Neuronal stem cell (in vitro differentiated cells): ENCODE measurements at regions not wholly inside any gene's neighbourhood (a gene's known extent, or its start where the extent isn't known, plus 50 kb on each side); places are given as distances from the start of the nearest gene placed in this dataset.
A peak's percentile ranks its signal among the peaks of the same experiment; 100 is the strongest.

Source experiments
- DNase-seq: peaks from one replicate; pipeline ENCODE4 v3.0.0-alpha.2; 2013; ENCODE audit warnings: low spot score
- H2AFZ ChIP-seq: one replicate; pipeline ENCODE4 v1.6.1; 2013; ENCODE audit warnings: mild to moderate bottlenecking, low read length, inconsistent platforms
- H2AK5ac ChIP-seq: 2 replicates; pipeline ENCODE4 v1.6.1; 2013; ENCODE audit warnings: low read depth, mild to moderate bottlenecking, inconsistent platforms, low read length, moderate library complexity, mixed read lengths
- H2BK120ac ChIP-seq: 2 replicates; pipeline ENCODE4 v1.6.1; 2013; ENCODE audit warnings: low read depth, mild to moderate bottlenecking, inconsistent platforms, low read length, moderate library complexity, mixed read lengths
- H2BK12ac ChIP-seq: one replicate; pipeline ENCODE4 v1.6.1; 2013; ENCODE audit warnings: low read length, inconsistent platforms
- H2BK15ac ChIP-seq: 2 replicates; pipeline ENCODE4 v1.6.1; 2013; ENCODE audit warnings: mild to moderate bottlenecking, low read length, inconsistent platforms, mixed read lengths
- H2BK5ac ChIP-seq: one replicate; pipeline ENCODE4 v1.6.1; 2013; ENCODE audit warnings: inconsistent platforms, mild to moderate bottlenecking, low read length, moderate library complexity
- H3K14ac ChIP-seq: one replicate; pipeline ENCODE4 v1.6.1; 2013; ENCODE audit warnings: low read length, inconsistent platforms
- H3K18ac ChIP-seq: 2 replicates; pipeline ENCODE4 v1.6.1; 2013; ENCODE audit warnings: low read length, inconsistent platforms
- H3K23ac ChIP-seq: 2 replicates; pipeline ENCODE4 v1.6.1; 2013; ENCODE audit warnings: low read depth, mild to moderate bottlenecking, mixed read lengths, low read length, inconsistent platforms; ENCODE audit not compliant: poor library complexity
- H3K27ac ChIP-seq: replicated peaks from 3 replicates; pipeline ENCODE4 v1.5.1; 2013; ENCODE audit warnings: low read length, inconsistent platforms
- H3K27me3 ChIP-seq, 3 experiments: 2 replicates each; pipeline ENCODE4 v1.6.1; 2013; ENCODE audit warnings: low read length in 3 of 3, mild to moderate bottlenecking in 2 of 3, inconsistent platforms in 1 of 3, low read depth in 1 of 3, mixed read lengths in 1 of 3, moderate library complexity in 1 of 3; ENCODE audit not compliant: control insufficient read depth in 3 of 3, insufficient read depth in 3 of 3
- H3K36me3 ChIP-seq, 2 donors: replicated peaks in 1 of 2; 2 replicates each; pipeline ENCODE4 v1.6.1; 2013; ENCODE audit warnings: low read length in 2 of 2; ENCODE audit not compliant: control insufficient read depth in 2 of 2, insufficient read depth in 2 of 2
- H3K4ac ChIP-seq: 2 replicates; pipeline ENCODE4 v1.6.1; 2013; ENCODE audit warnings: inconsistent platforms, mild to moderate bottlenecking, low read length, moderate library complexity
- H3K4me1 ChIP-seq, 2 donors: 1 replicate in 1 of 2; 2 replicates in 1 of 2; pipeline ENCODE4 v1.6.1; 2013; ENCODE audit warnings: low read length in 2 of 2, low read depth in 1 of 2; ENCODE audit not compliant: control insufficient read depth in 2 of 2, insufficient read depth in 1 of 2
- H3K4me2 ChIP-seq: one replicate; pipeline ENCODE4 v1.6.1; 2013; ENCODE audit warnings: mild to moderate bottlenecking, low read length, inconsistent platforms; ENCODE audit not compliant: insufficient read depth, poor library complexity, severe bottlenecking
- H3K4me3 ChIP-seq, 2 donors: 2 replicates each; pipeline ENCODE4 v1.5.1; 2013; ENCODE audit warnings: low read length in 2 of 2, mild to moderate bottlenecking in 2 of 2, inconsistent platforms in 1 of 2, moderate library complexity in 1 of 2
- H3K79me1 ChIP-seq: one replicate; pipeline ENCODE4 v1.6.1; 2013; ENCODE audit warnings: low read depth, mild to moderate bottlenecking, inconsistent platforms, low read length, moderate library complexity
- H3K9ac ChIP-seq: one replicate; pipeline ENCODE4 v1.6.1; 2013; ENCODE audit warnings: mild to moderate bottlenecking, low read depth, low read length, inconsistent platforms; ENCODE audit not compliant: poor library complexity
- H3K9me3 ChIP-seq, 2 donors: replicated peaks in 1 of 2; 2 replicates each; pipeline versions ENCODE3 to v1.6.1; 2013; ENCODE audit warnings: low read length in 2 of 2, mild to moderate bottlenecking in 2 of 2, inconsistent platforms in 1 of 2, low read depth in 1 of 2, mixed read lengths in 1 of 2, moderate library complexity in 1 of 2; ENCODE audit not compliant: control insufficient read depth in 2 of 2, insufficient read depth in 1 of 2
- H4K8ac ChIP-seq: one replicate; pipeline ENCODE4 v1.6.1; 2013; ENCODE audit warnings: low read depth, mild to moderate bottlenecking, inconsistent platforms, low read length, moderate library complexity
- H4K91ac ChIP-seq: one replicate; pipeline ENCODE4 v1.6.1; 2013; ENCODE audit warnings: low read length, low read depth, mild to moderate bottlenecking, inconsistent platforms; ENCODE audit not compliant: poor library complexity
- WGBS, 2 donors: extraction: QIAGEN DNeasy Blood & Tissue Kit; methylation state at CpG; one replicate each; pipeline ENCODE4 v1.1.7; 2013; ENCODE audit warnings: missing lambda C conversion rate in 2 of 2, mixed read lengths in 1 of 2; ENCODE audit not compliant: insufficient read length in 2 of 2, insufficient replicate concordance in 1 of 2; ENCODE audit errors: extremely low coverage in 2 of 2; 5-methylcytosine and 5-hydroxymethylcytosine counted together

DNA sequence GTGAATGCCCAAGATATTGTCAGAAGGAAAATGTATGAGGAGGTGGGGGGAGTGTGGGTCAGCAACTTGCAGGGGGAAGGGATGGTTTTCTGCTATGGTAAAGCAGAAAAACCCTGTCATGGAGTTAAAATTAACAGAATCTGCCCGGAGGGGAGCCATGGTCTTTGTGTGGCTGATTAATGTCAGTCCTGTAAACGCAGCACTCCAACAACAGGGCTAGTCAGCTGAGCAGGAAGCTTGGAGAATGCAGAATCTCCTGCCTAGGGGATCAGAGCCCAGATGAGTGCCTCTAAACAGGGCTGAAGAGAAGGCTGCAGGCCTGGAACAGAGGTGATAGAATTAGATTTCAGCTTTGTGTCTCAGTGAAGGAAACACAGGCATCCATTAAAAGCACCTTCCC is 140.9 kb upstream of the MTNR1B start:
- no peak overlapping the region for H2AK5ac ChIP-seq
- H3K14ac ChIP-seq: no peak overlapping the region
- peak; percentile 17 for DNase-seq
- H3K4me3 ChIP-seq: no peak overlapping the region
- no peak overlapping the region for H2BK120ac ChIP-seq
- H3K27ac ChIP-seq: peak overlapping the region; percentile 54
- no peaks in the 10 kb centered on the region for H3K79me1 ChIP-seq
- H3K4me2 ChIP-seq: no peak overlapping the region
- no peak overlapping the region for H3K9ac ChIP-seq
- H2BK15ac ChIP-seq: no peak overlapping the region
- H2AFZ ChIP-seq: peak overlapping the region; percentile 57
- H3K27me3 ChIP-seq: no peaks in the 10 kb centered on the region
- H4K8ac ChIP-seq: no peak overlapping the region
- no peak overlapping the region for H4K91ac ChIP-seq
- no peak overlapping the region for H2BK12ac ChIP-seq
- peaks cover 6 to 10% of the 10 kb centered on the region in 2 donors for H3K4me1 ChIP-seq
- peaks cover 2 to 43% of the 10 kb centered on the region in 2 donors for H3K36me3 ChIP-seq
- H3K23ac ChIP-seq: no peak overlapping the region
- no CpG with 5 or more reads among the region's 2 CpGs for WGBS, 2 donors
- H3K4ac ChIP-seq: no peak overlapping the region
- no peaks in the 10 kb centered on the region for H3K9me3 ChIP-seq
- no peak overlapping the region for H3K18ac ChIP-seq
- no peak overlapping the region for H2BK5ac ChIP-seq

DNA sequence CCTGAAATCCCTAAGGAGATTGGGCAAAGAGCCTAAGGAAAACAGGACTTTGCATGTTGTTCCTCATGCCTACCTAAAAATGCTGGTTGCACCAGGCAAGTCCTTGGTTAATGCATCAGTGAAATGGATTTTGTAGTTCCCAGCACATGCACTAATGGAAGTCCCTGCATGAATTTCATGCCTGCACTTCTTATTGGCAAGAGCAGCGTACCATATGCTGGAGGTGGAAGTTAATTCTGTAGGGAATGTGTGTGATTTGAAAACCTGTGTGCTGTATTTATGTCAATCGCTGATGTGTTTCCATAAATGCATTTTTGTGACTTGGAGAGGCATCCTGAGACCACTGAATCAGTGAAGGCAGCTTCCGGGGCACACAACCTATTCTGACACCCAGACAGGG is 140.3 kb upstream of the MTNR1B start:
- no peak overlapping the region for H3K4ac ChIP-seq
- peaks cover 6 to 10% of the 10 kb centered on the region in 2 donors for H3K4me1 ChIP-seq
- no peak overlapping the region for H2BK120ac ChIP-seq
- no peak overlapping the region for H4K91ac ChIP-seq
- H3K27me3 ChIP-seq: no peaks in the 10 kb centered on the region
- H2BK5ac ChIP-seq: no peak overlapping the region
- no peak overlapping the region for H2AK5ac ChIP-seq
- H3K9ac ChIP-seq: no peak overlapping the region
- H4K8ac ChIP-seq: no peak overlapping the region
- no peak for DNase-seq
- H3K4me3 ChIP-seq: no peak overlapping the region
- H2BK12ac ChIP-seq: no peak overlapping the region
- H3K36me3 ChIP-seq: peaks cover 2 to 48% of the 10 kb centered on the region in 2 donors
- no peak overlapping the region for H2BK15ac ChIP-seq
- no peak overlapping the region for H2AFZ ChIP-seq
- no CpG with 5 or more reads among the region's 3 CpGs for WGBS, 2 donors
- H3K14ac ChIP-seq: no peak overlapping the region
- H3K27ac ChIP-seq: no peak overlapping the region
- H3K79me1 ChIP-seq: no peaks in the 10 kb centered on the region
- H3K18ac ChIP-seq: no peak overlapping the region
- no peak overlapping the region for H3K4me2 ChIP-seq
- no peaks in the 10 kb centered on the region for H3K9me3 ChIP-seq
- H3K23ac ChIP-seq: no peak overlapping the region

DNA sequence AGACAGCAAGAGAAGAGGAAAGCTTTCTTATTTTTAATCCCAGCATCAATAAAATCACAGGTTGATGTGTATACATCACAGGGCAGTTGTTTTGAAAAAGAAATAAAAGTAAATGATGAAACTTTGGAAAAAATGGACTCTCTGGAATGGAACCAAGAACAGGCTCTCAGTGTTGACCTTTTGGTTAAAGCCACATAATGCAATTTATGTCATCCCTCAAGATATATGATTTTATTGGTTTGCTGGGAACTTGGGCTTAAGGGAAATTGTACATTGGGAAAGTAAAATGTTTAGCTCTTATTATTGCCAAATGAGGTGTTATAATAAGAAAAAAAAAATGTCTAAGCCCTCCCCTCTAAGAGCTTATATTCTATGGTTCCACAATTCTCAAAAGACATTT is 139.8 kb upstream of the MTNR1B start:
- Histone ChIP-seq H2BK120ac (no peak overlapping the region), H3K18ac (no peak overlapping the region), H3K23ac (no peak overlapping the region), H2BK15ac (no peak overlapping the region), H4K8ac (no peak overlapping the region), H2BK5ac (no peak overlapping the region), H2AK5ac (no peak overlapping the region), H3K9ac (no peak overlapping the region), H3K27ac (no peak overlapping the region), H3K36me3 (peaks cover 2 to 54% of the 10 kb centered on the region in 2 donors), H3K4me1 (peaks cover 6 to 10% of the 10 kb centered on the region in 2 donors), H3K9me3 (no peaks in the 10 kb centered on the region), H2BK12ac (no peak overlapping the region), H3K79me1 (no peaks in the 10 kb centered on the region), H3K4ac (no peak overlapping the region), H3K27me3 (no peaks in the 10 kb centered on the region), H2AFZ (no peak overlapping the region), H3K4me2 (no peak overlapping the region), H3K4me3 (no peak overlapping the region), H3K14ac (no peak overlapping the region), H4K91ac (no peak overlapping the region)
- no peak for DNase-seq

DNA sequence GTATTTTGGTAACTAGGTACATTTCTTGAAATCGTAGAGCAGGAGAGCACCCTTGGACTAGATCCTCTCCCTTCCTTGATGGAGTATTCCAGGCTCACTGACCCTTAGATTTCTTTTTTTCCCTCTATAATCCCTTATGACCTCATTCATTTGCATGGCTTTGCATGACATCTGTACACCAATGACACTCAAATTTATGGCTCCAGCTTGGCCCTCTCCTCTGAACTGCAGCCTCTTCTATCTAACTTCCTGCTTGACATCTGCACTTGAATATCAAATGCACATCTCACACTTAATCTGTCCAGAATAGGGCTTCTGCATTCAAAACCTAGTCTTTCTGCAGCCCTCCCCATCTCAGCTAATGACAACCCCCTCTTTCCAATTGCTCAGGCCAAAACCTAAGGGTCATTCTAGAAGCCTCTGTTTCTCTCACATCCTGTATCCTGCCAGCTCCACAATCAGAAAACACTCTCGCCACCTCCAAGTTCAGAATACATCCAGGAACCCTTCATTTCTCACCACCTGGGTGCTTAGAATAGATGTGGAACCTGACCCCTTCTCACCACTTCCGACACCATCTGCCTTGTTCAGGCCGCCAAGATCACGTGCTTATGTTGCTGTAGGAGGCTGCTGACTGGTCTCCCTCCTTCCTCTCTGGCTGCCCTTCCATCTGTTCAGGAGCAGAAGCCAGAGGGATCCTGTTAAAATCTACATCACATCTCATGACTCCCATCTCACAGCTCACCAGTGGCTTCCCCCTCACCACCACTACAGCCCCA is 138.9 kb upstream of the MTNR1B start:
- no peaks in the 10 kb centered on the region for H3K27me3 ChIP-seq
- DNase-seq: no peak
- H3K4me3 ChIP-seq: no peak overlapping the region
- peaks cover 2 to 56% of the 10 kb centered on the region in 2 donors for H3K36me3 ChIP-seq
- no peak overlapping the region for H3K18ac ChIP-seq
- peak overlapping the region; percentile 14 for H3K9ac ChIP-seq
- peaks cover 6 to 10% of the 10 kb centered on the region in 2 donors for H3K4me1 ChIP-seq
- no peak overlapping the region for H3K23ac ChIP-seq
- no peak overlapping the region for H2BK12ac ChIP-seq
- H3K27ac ChIP-seq: no peak overlapping the region
- no peak overlapping the region for H2AFZ ChIP-seq
- H3K4ac ChIP-seq: no peak overlapping the region
- H3K14ac ChIP-seq: no peak overlapping the region
- H3K4me2 ChIP-seq: no peak overlapping the region
- H2BK120ac ChIP-seq: no peak overlapping the region
- H2BK15ac ChIP-seq: no peak overlapping the region
- H3K79me1 ChIP-seq: no peaks in the 10 kb centered on the region
- H2BK5ac ChIP-seq: no peak overlapping the region
- no CpG with 5 or more reads among the region's 5 CpGs for WGBS, 2 donors
- no peak overlapping the region for H4K91ac ChIP-seq
- no peak overlapping the region for H2AK5ac ChIP-seq
- no peak overlapping the region for H4K8ac ChIP-seq
- H3K9me3 ChIP-seq: no peaks in the 10 kb centered on the region
